Activated CD8-positive, alpha-beta memory T cell treated with anti-CD3 and anti-CD28 coated beads for 36 hours (primary cell): ENCODE measurements at regions not wholly inside any gene's neighbourhood (a gene's known extent, or its start where the extent isn't known, plus 50 kb on each side); places are given as distances from the start of the nearest gene placed in this dataset.
"Not testable (repeated sequence)": the region's sequence is repeated elsewhere in the genome, so short reads cannot be mapped to it uniquely, and the experiment has no call there.

Source experiments
- CTCF ChIA-PET: fragments of 350-600 bp; sonication (Branson Sonifier 250); formaldehyde crosslinking; loops from one replicate; lab custom pipeline; 2021; ENCODE audit warnings: antibody characterized with exemption; lab: Charles Lee
- POLR2A ChIA-PET: fragments of 350-600 bp; sonication (Branson Sonifier 250); formaldehyde crosslinking; loops from one replicate; lab custom pipeline; 2021; ENCODE audit warnings: antibody characterized with exemption; lab: Charles Lee

DNA sequence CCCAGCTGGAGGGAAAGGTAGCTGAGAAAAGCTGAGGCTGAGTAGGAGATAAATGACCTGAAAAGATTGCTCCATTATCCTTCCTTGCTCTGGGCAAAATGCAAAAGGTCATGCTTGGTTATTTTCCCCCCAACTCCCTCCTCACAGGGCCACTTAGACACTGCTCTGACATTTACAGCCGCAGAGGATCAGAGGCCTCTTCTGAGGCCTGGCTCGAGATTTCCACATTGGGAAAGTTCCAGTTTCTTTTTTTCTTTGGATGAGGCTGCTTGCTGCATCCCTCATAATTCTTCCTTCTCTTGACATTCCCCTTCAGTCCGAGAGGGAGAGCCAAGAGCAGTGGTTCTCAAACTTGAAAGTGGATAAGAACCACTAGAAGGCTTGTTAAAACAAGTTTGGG lies 60.1 kb upstream of the HSPA9 start:
- ChIA-PET CTCF (interaction anchor here (0.5 kb wide), 1 partner anchor 56 kb away, joined by 3 read pairs; no protein-coding TSS in a partner anchor), POLR2A (no interaction called here)

DNA sequence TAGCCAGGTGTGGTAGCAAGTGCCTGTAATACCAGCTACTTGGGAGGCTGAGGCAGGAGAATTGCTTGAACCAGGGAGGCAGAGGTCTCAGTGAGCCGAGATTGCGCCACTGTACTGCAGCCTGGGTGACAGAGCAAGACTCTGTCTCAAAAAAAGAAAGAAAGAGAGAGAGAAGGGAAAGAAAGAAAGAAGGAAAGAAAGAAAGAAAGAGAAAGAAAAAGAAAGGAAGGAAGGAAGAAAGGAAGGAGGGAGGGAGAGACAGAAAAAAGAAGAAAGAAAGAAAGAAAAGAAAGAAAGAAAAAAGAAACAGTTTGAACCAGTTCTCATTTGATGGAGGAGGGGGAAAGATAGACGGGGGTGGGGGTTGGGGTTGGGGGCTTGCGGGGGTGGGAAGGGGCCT lies 59.6 kb upstream of the HSPA9 start:
- CTCF ChIA-PET = interaction anchor here (0.5 kb wide), 1 partner anchor 56 kb away, joined by 3 read pairs; no protein-coding TSS in a partner anchor
- POLR2A ChIA-PET = not testable (repeated sequence)

GRCh38 chr5:138632900-138633489 lies 57.8 kb upstream of the HSPA9 start:
- CTCF ChIA-PET = interaction anchor here (0.6 to 0.7 kb wide), 2 partner anchors 24 to 183 kb away, joined by 3 read pairs; no protein-coding TSS in a partner anchor
- POLR2A ChIA-PET = no interaction called here

DNA sequence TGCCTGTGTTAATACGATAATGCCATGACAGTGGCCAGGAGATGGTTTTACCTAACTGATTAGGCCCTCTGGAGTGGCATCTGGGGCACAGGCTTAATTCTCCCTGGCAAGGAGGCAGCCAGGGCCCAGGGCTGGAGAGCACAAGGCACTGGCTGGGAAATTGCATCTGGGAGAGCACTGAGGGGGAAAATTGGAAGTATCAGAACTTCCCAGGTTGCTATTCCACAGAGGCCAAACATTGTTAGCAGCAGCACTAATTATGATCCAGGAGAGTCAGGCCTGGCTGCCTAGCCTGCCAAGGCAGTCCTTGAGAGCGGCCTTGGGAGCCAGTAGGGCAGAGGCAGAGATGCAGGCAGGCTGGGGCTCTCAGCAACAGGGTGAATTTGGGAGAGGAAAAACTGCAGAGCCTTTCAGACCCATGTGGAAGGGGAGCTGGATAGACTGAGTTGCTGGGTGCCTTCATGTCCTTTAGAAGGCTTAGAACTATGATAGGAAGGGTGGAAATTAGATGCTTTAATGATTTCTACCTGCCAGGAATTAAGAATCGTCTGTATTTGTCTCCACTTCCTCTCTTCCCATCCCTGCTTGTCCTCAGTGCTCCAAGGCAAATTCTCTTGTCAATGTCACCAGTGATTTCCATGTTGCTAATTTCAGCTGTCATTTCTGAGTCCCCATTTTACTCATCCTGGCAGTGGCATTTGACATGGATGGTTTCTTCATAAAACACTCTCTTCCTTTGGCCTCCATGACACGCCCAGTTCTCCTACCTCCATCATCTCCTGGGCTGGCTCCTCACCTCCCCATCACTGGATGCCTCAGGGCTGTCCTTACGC lies 56.1 kb upstream of the HSPA9 start:
- POLR2A ChIA-PET = no interaction called here
- CTCF ChIA-PET = no interaction called here

- ChIA-PET CTCF (interaction anchor here (0.6 to 1.1 kb wide), 2 partner anchors 14 to 208 kb away, joined by 3 read pairs; no protein-coding TSS in a partner anchor), POLR2A (no interaction called here)
Observed at GRCh38 chr5:138629392-138629791, 54.2 kb upstream of the HSPA9 start.

DNA sequence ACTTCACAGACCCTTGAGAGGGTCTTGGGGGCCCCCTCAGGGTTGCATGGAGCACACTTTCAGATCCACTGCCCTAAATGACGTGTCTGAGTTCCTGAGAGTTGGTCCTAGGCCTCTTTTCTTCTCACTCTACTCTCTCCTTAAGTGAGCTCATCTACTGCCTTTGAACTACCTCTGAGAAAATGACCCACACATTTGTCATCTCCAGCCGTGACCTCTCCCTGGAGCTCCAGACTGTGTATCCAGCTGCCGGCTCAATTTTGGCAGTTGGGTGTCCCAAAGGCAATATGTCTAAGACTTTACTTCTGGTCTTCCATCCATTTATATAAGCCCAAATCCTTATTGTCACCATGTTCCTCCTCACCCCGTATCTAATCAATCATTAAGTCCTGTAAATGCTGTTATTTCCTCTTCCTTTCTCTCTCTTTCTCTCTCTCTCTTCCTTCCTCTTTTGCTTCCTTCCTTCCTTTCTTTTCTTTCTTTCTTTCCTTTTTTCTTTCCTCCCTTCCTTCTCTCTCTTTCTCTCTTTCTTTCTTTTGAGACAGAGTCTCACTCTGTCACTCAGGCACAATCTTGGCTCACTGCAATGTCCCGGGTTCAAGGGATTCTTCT lies 51.2 kb upstream of the HSPA9 start:
- CTCF ChIA-PET = no interaction called here
- POLR2A ChIA-PET = no interaction called here

- ChIA-PET CTCF (no interaction called here), POLR2A (no interaction called here)
Observed at GRCh38 chr5:138625134-138625533, 49.9 kb upstream of the HSPA9 start.
